CD4-positive, alpha-beta T cell treated with Interleukin-15 for 4 hours (primary cell): ENCODE measurements at regions not wholly inside any gene's neighbourhood (a gene's known extent, or its start where the extent isn't known, plus 50 kb on each side); places are given as distances from the start of the nearest gene placed in this dataset.
"Not testable (repeated sequence)": the region's sequence is repeated elsewhere in the genome, so short reads cannot be mapped to it uniquely, and the experiment has no call there.

ENCODE experiments used
- DNase-seq: peaks from one replicate; pipeline ENCODE4 v3.0.0-alpha.2; 2020; ENCODE audit warnings: low spot score

DNA sequence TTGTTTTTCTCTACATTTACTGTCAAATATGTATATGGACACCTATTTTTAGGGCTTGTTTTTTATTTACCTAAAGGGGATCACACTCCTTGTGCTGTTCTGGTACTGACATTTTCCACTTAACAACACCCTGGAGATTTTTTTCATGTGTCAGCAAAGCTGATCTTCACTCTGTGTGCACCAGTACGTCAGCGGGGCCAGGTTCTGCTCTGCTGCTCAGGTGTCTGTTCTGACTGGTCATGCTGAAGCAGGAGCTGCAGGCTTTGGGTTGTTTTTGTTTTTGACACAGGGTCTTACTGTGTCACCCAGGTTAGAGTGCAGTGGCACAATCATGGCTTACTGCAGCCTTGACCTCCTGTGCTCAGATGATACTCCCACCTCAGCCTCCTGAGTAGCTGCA, 81.9 kb upstream of the CCND2 start:
- no peak for DNase-seq

- no peak for DNase-seq
Measured at GRCh38 chr12:4191149-4191548, 82.4 kb upstream of the CCND2 start.

GRCh38 chr12:4190366-4191063, 83.0 kb upstream of the CCND2 start:
- no peak for DNase-seq

DNA sequence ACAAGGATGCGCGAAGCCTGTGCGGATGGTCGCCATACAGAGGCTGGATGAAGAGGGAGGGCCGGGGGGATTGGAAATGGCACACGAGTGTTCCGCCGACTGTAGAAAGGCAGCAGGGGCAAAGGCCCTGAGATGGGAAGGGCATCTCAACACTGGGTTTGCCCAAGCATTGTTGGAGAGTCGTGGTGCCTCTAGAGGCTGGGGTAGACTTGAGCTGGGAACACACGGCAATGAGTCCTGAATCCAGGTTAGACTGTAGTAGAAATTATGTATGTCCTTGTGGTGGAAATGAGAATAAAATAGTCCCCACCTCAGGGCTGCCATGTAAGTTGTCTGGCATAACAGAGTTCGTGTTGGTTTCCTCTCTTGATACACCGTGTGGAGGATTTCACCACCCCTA, 83.8 kb upstream of the CCND2 start:
- no peak for DNase-seq

DNA sequence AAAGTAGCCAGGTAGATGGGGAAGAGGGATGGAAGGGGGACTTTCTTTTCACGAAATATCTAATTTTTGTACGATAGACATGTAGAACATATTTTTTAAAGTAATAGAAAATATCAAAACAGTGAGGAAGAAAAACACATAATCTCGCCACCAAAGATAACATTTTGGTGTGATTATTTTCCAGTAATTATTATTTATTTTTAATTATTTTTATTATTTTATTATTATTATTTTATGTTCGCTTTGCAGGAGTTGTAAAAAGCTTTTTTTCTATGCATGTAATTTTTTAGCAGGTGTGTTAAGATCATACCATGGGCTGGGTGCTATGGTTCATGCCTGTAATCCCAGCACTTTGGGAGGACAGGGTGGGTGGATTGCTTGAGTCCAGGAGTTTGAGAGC, 85.6 kb upstream of the CCND2 start:
- DNase-seq: no peak

DNA sequence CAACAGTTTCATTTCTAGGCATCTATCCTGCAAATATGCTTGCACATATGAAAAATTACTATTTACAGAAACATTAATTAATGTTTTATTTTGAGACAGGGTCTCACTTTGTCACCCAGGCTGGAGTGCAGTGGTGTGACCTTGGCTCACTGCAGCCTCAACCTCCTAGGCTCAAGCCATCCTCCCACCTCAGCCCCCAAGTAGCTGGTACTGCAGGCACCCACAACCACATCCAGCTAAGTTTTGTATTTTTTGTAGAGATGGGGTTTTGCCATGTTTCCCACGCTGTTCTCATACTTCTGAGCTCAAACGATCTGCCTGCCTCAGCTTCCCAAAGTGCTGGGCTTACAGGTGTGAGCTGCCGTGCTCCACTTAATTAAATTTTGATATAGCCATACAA, 86.2 kb upstream of the CCND2 start:
- DNase-seq: not testable (repeated sequence)

DNA sequence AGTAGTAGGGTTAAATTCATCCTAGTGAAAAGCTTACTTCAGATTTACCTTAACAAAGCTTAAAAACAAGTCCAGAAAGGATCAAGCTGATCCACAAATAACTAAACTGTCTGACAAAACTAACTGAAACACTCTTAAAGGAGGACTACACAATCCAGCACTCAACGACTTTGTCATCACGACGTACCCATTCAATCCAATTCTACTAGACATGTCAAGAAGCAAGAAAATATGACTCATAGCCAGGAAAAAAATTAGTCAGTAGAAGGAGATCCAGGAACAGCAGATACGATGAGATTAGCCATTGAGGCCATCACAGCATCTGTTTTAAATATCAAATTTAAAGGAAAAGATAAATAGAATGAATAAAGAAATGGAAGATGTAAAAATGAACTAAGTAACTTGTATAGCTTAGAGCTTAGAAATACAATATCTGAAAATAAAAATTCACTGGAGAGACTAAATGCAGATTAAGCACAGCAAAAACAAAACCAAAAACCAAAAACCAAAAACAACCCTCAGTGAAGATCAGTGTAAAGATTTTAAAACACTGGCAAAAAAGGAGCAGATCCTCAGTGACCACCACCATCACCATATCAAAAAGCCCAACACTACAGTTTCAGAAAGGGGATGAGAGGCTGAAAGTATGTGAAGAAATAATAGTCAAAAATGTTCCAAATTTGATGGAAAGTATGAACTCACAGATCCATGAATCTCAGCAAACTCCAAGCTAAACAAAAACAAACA, 95.0 kb upstream of the CCND2 start:
- DNase-seq: peak; percentile 4

DNA sequence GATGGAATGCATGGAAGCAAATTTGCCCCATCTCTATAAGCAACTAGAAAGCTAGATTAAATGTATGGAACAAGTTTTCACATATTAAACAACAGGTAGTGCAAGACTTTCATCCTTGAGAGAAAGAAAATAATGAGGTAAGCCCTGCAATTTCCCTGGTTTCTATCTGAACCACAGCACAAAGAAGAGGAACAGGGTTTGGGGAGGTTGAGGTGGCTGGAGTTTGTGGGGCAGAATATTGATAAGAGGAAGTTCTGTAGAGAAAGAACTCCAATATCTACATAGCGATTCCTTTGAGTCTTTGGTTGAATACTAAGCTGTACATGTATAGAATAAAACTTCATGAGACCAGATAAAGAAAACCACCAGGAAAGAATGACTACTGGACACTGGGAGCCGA, 96.3 kb upstream of the CCND2 start:
- no peak for DNase-seq

DNA sequence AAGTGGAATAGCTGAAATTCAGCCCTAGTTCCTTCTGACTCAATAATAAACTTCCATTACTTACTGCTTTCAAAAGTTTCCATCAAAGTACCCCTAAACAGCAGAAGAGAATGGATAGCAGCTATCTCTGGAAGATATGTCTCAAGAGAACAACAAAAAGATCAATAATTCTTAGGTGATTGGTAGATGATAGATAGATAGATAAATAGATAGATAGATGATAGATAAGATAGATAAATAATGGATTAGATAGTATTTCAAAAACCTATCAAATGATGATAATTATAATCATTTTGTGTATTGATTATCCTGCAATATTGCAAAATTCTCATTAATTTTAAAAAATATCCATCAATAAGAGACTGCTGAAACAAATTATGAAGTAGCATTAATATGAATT, 97.4 kb upstream of the CCND2 start:
- DNase-seq: no peak

- no peak for DNase-seq
Measured at GRCh38 chr12:4174417-4174816, 99.1 kb upstream of the CCND2 start.

DNA sequence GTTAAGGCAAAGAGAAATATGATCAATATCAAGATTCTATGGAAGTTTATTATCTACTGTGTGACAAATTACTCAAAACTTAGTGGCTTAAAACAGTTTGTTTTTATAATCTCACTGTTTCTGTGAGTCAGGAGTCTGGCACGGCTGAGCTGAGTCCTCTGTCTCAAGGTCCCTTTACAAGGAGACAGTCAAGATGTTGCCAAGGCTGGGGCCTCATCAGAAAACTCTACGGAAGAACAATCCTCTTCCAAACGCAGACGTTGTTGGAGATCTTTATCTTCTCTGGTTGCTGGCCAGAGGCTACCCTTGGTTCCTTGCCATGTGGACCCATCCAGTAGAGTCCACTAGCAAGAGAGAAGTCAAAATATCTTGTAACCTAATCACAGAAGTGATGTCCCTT, 100.6 kb upstream of the CCND2 start:
- no peak for DNase-seq

DNA sequence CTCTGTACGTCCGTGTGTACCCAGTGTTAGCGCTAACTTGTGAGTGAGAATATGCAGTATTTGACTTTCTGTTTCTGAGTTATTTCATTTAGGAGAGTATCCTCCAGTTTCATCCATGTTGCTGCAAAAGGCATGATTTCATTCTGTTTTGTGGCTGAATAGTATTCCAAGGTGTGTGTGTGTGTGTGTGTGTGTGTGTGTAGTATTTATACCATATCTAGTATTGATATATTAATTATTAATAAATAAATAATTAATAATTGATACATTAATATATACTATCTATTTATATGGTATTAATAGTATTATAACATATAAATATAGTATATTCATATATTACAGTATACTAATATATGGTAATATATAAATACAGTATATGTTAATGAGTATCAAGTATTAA, 101.8 kb upstream of the CCND2 start:
- no peak for DNase-seq

- DNase-seq: no peak
Measured at GRCh38 chr12:4169959-4170358, 103.6 kb upstream of the CCND2 start.

DNA sequence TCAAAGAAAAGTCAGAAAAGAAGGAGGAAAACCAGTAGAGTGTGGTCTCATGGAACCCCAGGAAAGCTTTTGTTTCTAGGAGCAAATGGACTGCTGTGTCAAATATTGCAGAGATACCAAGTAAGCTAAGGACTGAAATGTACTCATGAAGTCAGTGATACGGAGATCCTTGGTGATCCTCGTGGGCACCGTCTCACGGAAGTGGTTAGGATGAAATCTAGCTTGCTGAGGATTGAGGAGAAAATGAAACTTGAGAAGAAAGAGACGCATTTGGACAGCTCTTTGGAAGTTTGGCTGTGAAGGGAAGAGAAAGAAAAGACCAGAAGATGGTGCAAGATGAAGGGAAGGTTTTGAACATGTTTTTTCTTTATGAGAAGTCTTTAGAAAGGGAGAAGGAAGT, 104.0 kb upstream of the CCND2 start:
- DNase-seq: no peak

DNA sequence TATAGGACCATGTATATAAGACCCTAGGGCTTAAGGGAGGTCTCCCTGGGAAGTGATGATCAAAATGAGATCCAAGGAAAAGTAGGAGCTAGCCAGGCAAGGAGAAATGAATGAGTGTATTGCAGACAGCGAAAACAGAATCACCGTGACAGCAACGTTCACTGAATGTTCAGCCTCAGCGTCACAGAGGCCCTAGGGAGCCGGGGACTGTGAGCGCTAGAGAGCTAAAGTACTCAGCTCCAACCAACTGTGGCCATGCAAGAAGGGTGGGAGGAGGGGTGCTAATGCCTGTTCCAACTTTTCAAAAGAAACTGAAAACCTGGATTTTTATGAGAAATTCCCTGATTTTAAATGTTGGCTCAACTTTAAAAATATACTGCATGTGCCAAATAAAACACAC, 105.5 kb upstream of the CCND2 start:
- DNase-seq: no peak

GRCh38 chr12:4164559-4165558, 108.7 kb upstream of the CCND2 start:
- peak; percentile 52 for DNase-seq

- no peak for DNase-seq
Measured at GRCh38 chr12:4164188-4164558, 109.4 kb upstream of the CCND2 start.

DNA sequence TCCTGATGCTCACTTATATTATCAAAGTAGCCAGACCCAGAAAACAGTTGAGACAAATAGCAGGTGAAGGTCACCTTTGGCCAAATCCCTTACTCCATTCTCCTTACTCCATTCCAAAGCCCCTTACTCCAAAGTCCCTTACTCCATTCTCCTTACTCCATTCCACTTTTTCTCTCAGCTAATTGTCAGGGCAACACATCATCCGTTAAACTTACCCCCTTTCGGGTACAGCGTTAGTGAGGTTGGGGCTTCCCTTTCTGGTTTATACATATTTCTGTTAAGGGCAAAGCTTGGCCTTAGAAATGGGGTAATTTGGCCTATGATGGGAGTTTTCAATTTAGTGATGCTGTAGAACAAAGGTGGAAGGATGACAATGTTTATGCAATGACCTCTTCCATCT, 111.8 kb upstream of the CCND2 start:
- DNase-seq: no peak

GRCh38 chr12:4160314-4161040, 113.1 kb upstream of the CCND2 start:
- DNase-seq: no peak

DNA sequence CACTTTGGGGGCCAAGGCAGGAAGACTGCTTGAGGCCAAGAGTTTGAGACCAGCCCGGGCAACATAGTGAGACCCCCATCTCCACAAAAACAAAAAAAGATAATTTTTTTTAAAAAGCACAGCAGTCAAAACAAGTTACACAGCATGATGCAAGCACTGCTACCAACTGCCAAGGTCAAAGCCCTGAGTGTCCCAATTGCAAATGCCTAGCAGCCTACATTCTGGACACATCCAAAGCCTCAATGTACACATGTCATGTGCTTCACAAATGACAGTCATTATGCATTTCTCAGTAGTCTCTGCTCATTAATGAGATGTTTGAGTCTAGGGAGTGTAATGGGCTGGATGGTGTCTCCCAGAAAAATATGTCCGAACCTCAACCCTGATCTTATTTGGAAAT, 113.7 kb upstream of the CCND2 start:
- DNase-seq: no peak

DNA sequence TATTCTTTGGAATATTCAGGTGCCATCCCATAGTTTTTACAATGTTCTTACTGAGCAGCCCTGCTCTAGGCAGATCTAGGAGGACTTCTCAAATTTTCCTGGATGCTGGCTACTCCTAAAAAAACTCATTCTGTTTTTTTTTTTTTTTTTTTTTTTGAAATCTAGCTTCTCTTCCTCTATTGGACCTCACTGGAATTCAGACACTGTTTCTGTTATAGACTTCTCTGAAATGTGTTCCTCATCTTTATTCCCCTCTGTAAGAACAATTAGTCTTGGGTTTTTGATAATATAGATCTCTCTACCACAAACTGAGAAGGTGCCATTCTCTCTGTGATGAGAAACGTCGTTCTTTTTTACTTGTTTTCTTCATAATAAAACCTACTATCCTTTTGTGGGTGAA, 115.3 kb upstream of the CCND2 start:
- DNase-seq: no peak

DNA sequence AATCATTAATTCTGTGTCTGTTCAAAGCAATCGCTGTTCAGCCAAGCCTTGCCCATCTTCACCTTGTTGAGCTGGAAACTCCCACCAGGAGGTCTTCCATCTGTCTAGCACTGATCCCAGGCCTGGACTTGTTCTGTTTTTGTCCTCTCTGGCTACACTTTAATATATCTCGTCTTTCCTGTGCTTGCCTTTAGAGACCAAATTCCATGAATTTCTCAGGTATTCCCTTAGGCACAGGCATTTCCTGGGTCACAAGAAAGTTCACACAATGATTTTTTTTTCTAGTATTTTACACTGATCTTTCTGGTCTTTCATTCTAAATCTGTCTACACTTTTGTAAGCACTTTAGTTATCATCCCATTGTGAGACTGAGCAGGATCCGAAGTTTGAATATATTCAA, 116.4 kb upstream of the CCND2 start:
- no peak for DNase-seq
